Caco-2 (cell line): ENCODE measurements at regions not wholly inside any gene's neighbourhood (a gene's known extent, or its start where the extent isn't known, plus 50 kb on each side); places are given as distances from the start of the nearest gene placed in this dataset.

Experiments used
- BruUV-seq: library from RNA; stranded (reverse); fragments of 400-500 nt; replicated peaks from 2 replicates; lab custom pipeline; 2021; lab: Mats Ljungman, UMichigan
- CTCF ChIA-PET: fragments of 300-600 bp; sonication (Branson Sonifier 250); formaldehyde crosslinking; loops from one replicate; lab custom pipeline; 2022; ENCODE audit warnings: antibody characterized with exemption; lab: Charles Lee
- POLR2A ChIA-PET: fragments of 300-600 bp; sonication (Branson Sonifier 250); formaldehyde crosslinking; loops from one replicate; lab custom pipeline; 2022; ENCODE audit warnings: antibody characterized with exemption; lab: Charles Lee
- DNase-seq, 2 experiments: peaks; one replicate each; pipeline versions ENCODE4 v3.0.0 to v3.0.0-alpha.2; 2020 to 2022
- H3K27me3 ChIP-seq: replicated peaks from 2 replicates; pipeline ENCODE4 v1.6.0; 2011; ENCODE audit warnings: low read length; ENCODE audit not compliant: control insufficient read depth, insufficient read depth
- H3K36me3 ChIP-seq: 2 replicates; pipeline ENCODE4 v1.5.1; 2011; ENCODE audit warnings: low read length; ENCODE audit not compliant: control insufficient read depth, insufficient read depth
- H3K4me1 ChIP-seq: fragments of 250-450 bp; sonication (Bioruptor Pico); 2 replicates; pipeline ENCODE4 v1.5.1; 2020; ENCODE audit warnings: mild to moderate bottlenecking
- H3K4me3 ChIP-seq: 2 replicates; pipeline ENCODE4 v1.5.1; 2011; ENCODE audit warnings: low read depth, mild to moderate bottlenecking, control low read depth, low read length
- H3K9me3 ChIP-seq: fragments of 250-450 bp; sonication (Bioruptor Pico); 2 replicates; pipeline ENCODE4 v1.5.1; 2020; ENCODE audit warnings: mild to moderate bottlenecking, moderate library complexity
- H3K27ac Mint-ChIP-seq: one replicate; pipeline ENCODE4 v1.8.0; 2022; ENCODE audit warnings: mixed read lengths; ENCODE audit not compliant: unreplicated experiment
- H3K27me3 Mint-ChIP-seq: one replicate; pipeline ENCODE4 v1.8.0; 2022; ENCODE audit warnings: mixed read lengths; ENCODE audit not compliant: insufficient read depth, unreplicated experiment
- H3K36me3 Mint-ChIP-seq: one replicate; pipeline ENCODE4 v1.8.0; 2022; ENCODE audit warnings: mild to moderate bottlenecking, mixed read lengths; ENCODE audit not compliant: insufficient read depth, unreplicated experiment
- H3K4me1 Mint-ChIP-seq: one replicate; pipeline ENCODE4 v1.8.0; 2022; ENCODE audit warnings: low read depth, mixed read lengths; ENCODE audit not compliant: unreplicated experiment
- H3K4me3 Mint-ChIP-seq: one replicate; pipeline ENCODE4 v1.8.0; 2022; ENCODE audit warnings: mild to moderate bottlenecking, moderate library complexity, mixed read lengths; ENCODE audit not compliant: unreplicated experiment
- H3K9me3 Mint-ChIP-seq: one replicate; pipeline ENCODE4 v1.8.0; 2022; ENCODE audit warnings: mixed read lengths; ENCODE audit not compliant: unreplicated experiment
- CTCF ChIP-seq, 2 experiments: fragments of 200-600 bp in 1 of 2; IDR thresholded peaks; 1 replicate in 1 of 2; 2 replicates in 1 of 2; pipeline versions ENCODE4 v1.5.1 to v1.8.0; 2011 to 2022; ENCODE audit warnings: antibody characterized with exemption in 1 of 2, control low read depth in 1 of 2, inconsistent platforms in 1 of 2, low read depth in 1 of 2, low read length in 1 of 2, mild to moderate bottlenecking in 1 of 2, moderate library complexity in 1 of 2; ENCODE audit not compliant: insufficient read depth in 1 of 2, severe bottlenecking in 1 of 2, unreplicated experiment in 1 of 2
- intact Hi-C: fragments of 100-400 bp; cut with micrococcal nuclease; formaldehyde crosslinking; loops from one replicate; pipeline ENCODE4 v1.10.0; 2022; ENCODE audit not compliant: unreplicated experiment

GRCh38 chr11:25317216-25317615, 820.4 kb downstream of the LUZP2 start:
- H3K4me3 Mint-ChIP-seq, result no peak overlapping the region
- H3K4me1 Mint-ChIP-seq, result no peaks in the 10 kb centered on the region
- Histone ChIP-seq H3K36me3 (no peaks in the 10 kb centered on the region), H3K4me3 (no peak overlapping the region), H3K9me3 (no peaks in the 10 kb centered on the region), H3K27me3 (no peaks in the 10 kb centered on the region), H3K4me1 (no peaks in the 10 kb centered on the region)
- POLR2A ChIA-PET, result no interaction called here
- H3K36me3 Mint-ChIP-seq, result no peaks in the 10 kb centered on the region
- H3K9me3 Mint-ChIP-seq, result no peaks in the 10 kb centered on the region
- CTCF ChIA-PET, result no interaction called here
- DNase-seq, result no peak
- H3K27ac Mint-ChIP-seq, result no peak overlapping the region
- no TSS peak for BruUV-seq
- intact Hi-C loops, result no loop called here
- H3K27me3 Mint-ChIP-seq, result no peaks in the 10 kb centered on the region
- TF ChIP-seq CTCF (IDR thresholded peaks at IDR 0.05; ENCODE audit: insufficient read depth in 1 of 2, low read depth in 1 of 2, low read length in 1 of 2, severe bottlenecking in 1 of 2, unreplicated experiment in 1 of 2), result no peak

DNA sequence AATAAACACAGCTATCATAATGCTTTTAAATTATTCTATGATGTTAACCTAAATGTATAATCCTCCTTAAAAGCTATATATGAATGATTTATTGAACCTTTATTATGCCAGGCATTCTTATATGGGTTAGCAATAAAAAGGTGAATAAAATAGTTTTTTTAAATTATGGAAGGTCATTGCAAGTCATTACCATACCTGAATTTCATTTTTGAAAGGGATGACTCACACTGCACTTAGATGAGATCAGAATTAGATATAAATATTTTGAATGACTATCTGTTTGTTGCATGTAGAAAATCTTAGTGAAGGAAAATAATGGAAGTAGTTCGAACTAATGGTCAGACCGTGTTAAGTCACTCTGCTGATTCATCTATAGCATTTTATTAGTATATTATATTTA, 822.3 kb downstream of the LUZP2 start:
- CTCF ChIA-PET, result no interaction called here
- no peak overlapping the region for H3K27ac Mint-ChIP-seq
- H3K4me1 Mint-ChIP-seq, result no peaks in the 10 kb centered on the region

GRCh38 chr11:25327656-25328055, 830.8 kb downstream of the LUZP2 start:
- ChIA-PET POLR2A (no interaction called here), CTCF (no interaction called here)
- intact Hi-C loops, result no loop called here
- Mint-ChIP-seq H3K4me3 (no peak overlapping the region), H3K27ac (no peak overlapping the region), H3K4me1 (no peaks in the 10 kb centered on the region), H3K36me3 (no peaks in the 10 kb centered on the region), H3K9me3 (no peaks in the 10 kb centered on the region), H3K27me3 (no peaks in the 10 kb centered on the region)
- no TSS peak for BruUV-seq
- no peak for TF ChIP-seq CTCF (IDR thresholded peaks at IDR 0.05; ENCODE audit: insufficient read depth in 1 of 2, low read depth in 1 of 2, low read length in 1 of 2, severe bottlenecking in 1 of 2, unreplicated experiment in 1 of 2)
- no peaks in the 10 kb centered on the region for H3K4me1 ChIP-seq
- no peaks in the 10 kb centered on the region for H3K27me3 ChIP-seq
- no peaks in the 10 kb centered on the region for H3K36me3 ChIP-seq
- DNase-seq, result no peak
- no peak overlapping the region for H3K4me3 ChIP-seq
- H3K9me3 ChIP-seq, result no peaks in the 10 kb centered on the region

More for the DNA sequence above, 822.3 kb downstream of the LUZP2 start:
- Mint-ChIP-seq H3K9me3 (no peaks in the 10 kb centered on the region), H3K27me3 (no peaks in the 10 kb centered on the region), H3K4me3 (no peak overlapping the region), H3K36me3 (no peaks in the 10 kb centered on the region)
- Histone ChIP-seq H3K36me3 (no peaks in the 10 kb centered on the region), H3K9me3 (no peaks in the 10 kb centered on the region), H3K4me3 (no peak overlapping the region), H3K27me3 (no peaks in the 10 kb centered on the region), H3K4me1 (no peaks in the 10 kb centered on the region)
- POLR2A ChIA-PET, result no interaction called here
- DNase-seq, result no peak
- no peak for TF ChIP-seq CTCF (IDR thresholded peaks at IDR 0.05; ENCODE audit: insufficient read depth in 1 of 2, low read depth in 1 of 2, low read length in 1 of 2, severe bottlenecking in 1 of 2, unreplicated experiment in 1 of 2)
- intact Hi-C loops, result no loop called here
- BruUV-seq, result no TSS peak
